ENCODE measurements at regions not wholly inside any gene's neighbourhood (a gene's known extent, or its start where the extent isn't known, plus 50 kb on each side); places are given as distances from the start of the nearest gene placed in this dataset.

DNA sequence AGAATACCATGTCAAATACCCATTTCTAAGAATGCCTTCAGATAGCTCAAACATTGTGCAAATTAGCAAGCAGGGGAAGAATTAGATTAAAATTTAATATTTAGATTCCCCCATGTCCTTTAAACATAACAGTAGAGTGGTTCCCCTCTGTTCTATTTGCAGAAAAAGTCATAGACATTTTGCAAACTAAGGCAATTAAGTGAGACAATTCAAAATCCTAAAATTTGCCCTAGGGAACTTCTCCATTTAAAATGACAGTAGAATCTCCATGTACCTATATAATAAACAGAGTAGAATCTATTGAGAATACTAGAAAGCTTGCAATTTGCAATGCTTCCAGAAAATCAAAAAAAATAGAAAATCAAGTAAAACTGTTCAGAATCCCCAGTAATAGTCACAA is 340.6 kb downstream of the TBL1XR1 start:
- H3K4me3 Mint-ChIP-seq = no peak overlapping the region
- no peaks in the 10 kb centered on the region for H3K4me1 ChIP-seq (ENCODE audit: control insufficient read depth in 2 of 2, insufficient read depth in 2 of 2, low read length in 2 of 2)
- POLR2A ChIA-PET = no interaction called here
- H3K36me3 Mint-ChIP-seq = no peaks in the 10 kb centered on the region
- no peaks in the 10 kb centered on the region for H3K9me3 ChIP-seq (ENCODE audit: control insufficient read depth in 2 of 3, low read length in 3 of 3)
- H3K27me3 Mint-ChIP-seq = peaks cover 4 to 20% (median 8%) of the 10 kb centered on the region in 5 donors
- ATAC-seq (no peak), DNase-seq (no peak)
- H3K27ac ChIP-seq (ENCODE audit: low read depth, low read length) = no peak overlapping the region
- intact Hi-C loops (cut with micrococcal nuclease) = no loop called here
- no peak overlapping the region for H3K4me3 ChIP-seq (ENCODE audit: low read length)
- CTCF ChIA-PET = no interaction called here
- no peaks in the 10 kb centered on the region for H3K36me3 ChIP-seq (ENCODE audit: control insufficient read depth in 2 of 3, insufficient read depth in 3 of 3, low read length in 3 of 3)
- H3K9me3 Mint-ChIP-seq = no peaks in the 10 kb centered on the region
- no peaks in the 10 kb centered on the region for H3K4me1 Mint-ChIP-seq
- H3K27ac Mint-ChIP-seq = no peak overlapping the region
- no peaks in the 10 kb centered on the region for H3K27me3 ChIP-seq (ENCODE audit: control insufficient read depth in 2 of 2, insufficient read depth in 2 of 2, low read length in 2 of 2)

DNA sequence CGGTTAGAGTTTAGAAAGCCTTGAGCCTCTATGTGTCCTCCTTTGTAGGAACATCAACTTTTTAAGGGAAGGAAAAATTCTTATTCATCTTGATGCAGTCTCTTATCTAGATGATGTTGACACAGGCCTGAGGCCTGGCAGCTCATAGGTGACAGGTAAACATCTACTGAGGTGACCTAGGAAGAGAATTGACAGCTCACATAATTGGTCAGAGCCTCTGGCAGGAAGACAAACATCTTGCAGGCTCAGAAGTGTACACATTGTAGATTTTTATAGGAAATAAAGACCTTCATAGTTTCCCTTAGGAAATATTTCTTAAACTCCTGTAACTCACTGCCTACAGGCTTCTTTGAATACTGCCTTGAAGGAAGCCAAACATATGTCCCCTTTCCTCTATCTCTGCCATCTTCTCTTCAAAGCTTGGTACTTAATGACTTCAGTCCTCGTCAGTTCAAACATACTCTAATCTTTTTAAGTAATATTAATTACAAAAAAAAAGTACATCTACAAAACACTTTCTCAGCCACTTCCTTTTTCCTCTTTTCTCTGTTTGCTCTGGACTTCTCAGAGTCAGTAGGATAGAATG is 341.3 kb downstream of the TBL1XR1 start:
- Histone ChIP-seq H3K4me1 (ENCODE audit: control insufficient read depth in 2 of 2, insufficient read depth in 2 of 2, low read length in 2 of 2) (no peaks in the 10 kb centered on the region), H3K36me3 (ENCODE audit: control insufficient read depth in 2 of 3, insufficient read depth in 3 of 3, low read length in 3 of 3) (no peaks in the 10 kb centered on the region), H3K4me3 (ENCODE audit: low read length) (no peak overlapping the region), H3K9me3 (ENCODE audit: control insufficient read depth in 2 of 3, low read length in 3 of 3) (no peaks in the 10 kb centered on the region), H3K27ac (ENCODE audit: low read depth, low read length) (no peak overlapping the region), H3K27me3 (ENCODE audit: control insufficient read depth in 2 of 2, insufficient read depth in 2 of 2, low read length in 2 of 2) (no peaks in the 10 kb centered on the region)
- H3K36me3 Mint-ChIP-seq = no peaks in the 10 kb centered on the region
- no peaks in the 10 kb centered on the region for H3K9me3 Mint-ChIP-seq
- intact Hi-C loops (cut with micrococcal nuclease) = no loop called here
- DNase-seq (no peak), ATAC-seq (no peak)
- no peaks in the 10 kb centered on the region for H3K4me1 Mint-ChIP-seq
- peaks cover 4 to 20% (median 8%) of the 10 kb centered on the region in 5 donors for H3K27me3 Mint-ChIP-seq
- no peak overlapping the region for H3K27ac Mint-ChIP-seq
- no peak overlapping the region for H3K4me3 Mint-ChIP-seq
- ChIA-PET CTCF (no interaction called here), POLR2A (no interaction called here)

DNA sequence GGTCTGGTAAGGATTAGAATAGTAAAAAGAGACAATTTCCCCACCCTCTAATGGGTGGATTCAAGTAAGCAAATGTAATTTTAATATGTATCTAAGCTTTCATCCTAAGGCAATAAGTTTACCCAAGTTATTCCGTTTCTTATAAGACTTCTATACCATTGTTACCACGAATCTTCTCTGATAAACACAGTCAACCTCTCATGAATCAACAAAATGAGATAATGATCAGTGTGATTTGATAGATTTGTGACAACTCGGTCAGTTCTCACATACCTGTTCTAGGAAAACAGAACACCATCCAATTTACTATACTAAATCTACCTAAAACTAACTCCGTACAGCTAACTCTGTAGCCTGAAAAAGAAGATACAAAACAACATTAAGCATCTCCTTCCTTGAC is 342.1 kb downstream of the TBL1XR1 start:
- Mint-ChIP-seq H3K4me1 (no peaks in the 10 kb centered on the region), H3K27me3 (peaks cover 0 to 13% (median 4%) of the 10 kb centered on the region in 5 donors), H3K36me3 (no peaks in the 10 kb centered on the region), H3K9me3 (no peaks in the 10 kb centered on the region), H3K27ac (no peak overlapping the region), H3K4me3 (no peak overlapping the region)
- intact Hi-C loops (cut with micrococcal nuclease) = no loop called here
- DNase-seq (no peak), ATAC-seq (no peak)
- Histone ChIP-seq H3K27ac (ENCODE audit: low read depth, low read length) (no peak overlapping the region), H3K27me3 (ENCODE audit: control insufficient read depth in 2 of 2, insufficient read depth in 2 of 2, low read length in 2 of 2) (no peaks in the 10 kb centered on the region), H3K36me3 (ENCODE audit: control insufficient read depth in 2 of 3, insufficient read depth in 3 of 3, low read length in 3 of 3) (no peaks in the 10 kb centered on the region), H3K4me1 (ENCODE audit: control insufficient read depth in 2 of 2, insufficient read depth in 2 of 2, low read length in 2 of 2) (no peaks in the 10 kb centered on the region), H3K4me3 (ENCODE audit: low read length) (no peak overlapping the region), H3K9me3 (ENCODE audit: control insufficient read depth in 2 of 3, low read length in 3 of 3) (no peaks in the 10 kb centered on the region)
- ChIA-PET CTCF (no interaction called here), POLR2A (no interaction called here)

DNA sequence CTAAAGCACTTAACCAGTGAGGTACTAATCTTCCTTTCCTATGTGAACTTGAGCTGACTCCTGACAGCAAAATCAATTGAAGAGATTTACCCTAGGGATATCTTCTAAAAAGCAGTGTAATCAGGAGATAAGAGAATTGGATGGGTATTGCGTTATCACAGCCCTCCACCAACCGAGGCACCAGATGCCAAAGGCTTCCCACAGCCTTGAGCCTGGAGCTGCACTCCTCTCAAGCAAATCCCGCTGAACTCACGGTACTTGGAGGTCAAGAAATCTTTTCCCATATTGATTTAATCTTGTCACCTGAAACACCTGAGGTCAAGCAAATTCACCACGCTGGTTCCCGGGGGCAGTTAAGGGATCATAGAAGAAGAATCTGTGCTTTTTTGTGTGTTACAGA is 346.8 kb downstream of the TBL1XR1 start:
- H3K9me3 Mint-ChIP-seq = no peaks in the 10 kb centered on the region
- no peaks in the 10 kb centered on the region for H3K9me3 ChIP-seq (ENCODE audit: control insufficient read depth in 2 of 3, low read length in 3 of 3)
- no peaks in the 10 kb centered on the region for H3K36me3 Mint-ChIP-seq
- H3K4me3 ChIP-seq (ENCODE audit: low read length) = no peak overlapping the region
- DNase-seq (no peak), ATAC-seq (no peak)
- H3K4me1 ChIP-seq (ENCODE audit: control insufficient read depth in 2 of 2, insufficient read depth in 2 of 2, low read length in 2 of 2) = no peaks in the 10 kb centered on the region
- no peaks in the 10 kb centered on the region for H3K4me1 Mint-ChIP-seq
- H3K4me3 Mint-ChIP-seq = no peak overlapping the region
- peaks cover 0 to 9% (median 4%) of the 10 kb centered on the region in 5 donors for H3K27me3 Mint-ChIP-seq
- POLR2A ChIA-PET = no interaction called here
- no peak overlapping the region for H3K27ac Mint-ChIP-seq
- no peaks in the 10 kb centered on the region for H3K27me3 ChIP-seq (ENCODE audit: control insufficient read depth in 2 of 2, insufficient read depth in 2 of 2, low read length in 2 of 2)
- intact Hi-C loops (cut with micrococcal nuclease) = no loop called here
- CTCF ChIA-PET = interaction anchor here (0.6 kb wide), 1 partner anchor 1277 kb away, joined by 5 read pairs; no protein-coding TSS in a partner anchor
- no peak overlapping the region for H3K27ac ChIP-seq (ENCODE audit: low read depth, low read length)
- H3K36me3 ChIP-seq (ENCODE audit: control insufficient read depth in 2 of 3, insufficient read depth in 3 of 3, low read length in 3 of 3) = no peaks in the 10 kb centered on the region

DNA sequence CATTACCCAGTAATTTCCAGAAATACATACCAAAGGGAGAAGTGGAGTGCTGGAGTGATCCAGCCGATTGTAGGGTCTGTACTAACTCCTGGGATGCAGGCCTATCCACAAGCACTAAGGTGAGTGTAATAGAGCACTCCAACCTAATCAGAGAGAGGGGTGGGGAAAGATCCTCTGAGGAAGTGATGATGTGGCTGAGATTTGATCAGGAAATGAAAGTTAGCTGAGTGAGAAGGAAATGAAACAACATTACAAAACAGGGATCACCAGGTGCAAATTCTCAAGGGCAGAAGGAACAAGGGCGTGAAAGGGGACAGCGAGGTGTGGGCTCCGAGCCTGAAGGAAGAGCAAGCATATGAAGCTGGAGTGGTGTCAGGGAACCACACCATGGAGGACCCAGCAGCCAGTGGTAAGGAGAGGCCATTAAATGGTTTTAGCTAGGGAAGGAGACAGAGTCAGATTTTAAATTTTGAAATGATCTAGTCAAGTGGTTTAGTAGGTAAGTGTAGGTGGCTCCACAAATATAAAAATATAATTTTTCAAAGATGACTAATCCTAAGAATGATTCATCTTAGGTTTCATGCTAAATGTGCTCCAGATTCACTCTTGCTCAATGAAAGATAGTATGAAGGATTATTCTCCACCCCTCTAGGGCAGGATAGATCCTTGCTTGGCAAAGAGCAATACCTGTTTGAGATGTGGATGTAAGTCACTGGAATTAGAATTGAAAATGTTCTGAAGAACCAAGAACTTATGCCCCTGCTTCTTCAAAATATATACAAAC is 348.7 kb downstream of the TBL1XR1 start:
- ChIA-PET CTCF (no interaction called here), POLR2A (no interaction called here)
- H3K4me1 Mint-ChIP-seq = no peaks in the 10 kb centered on the region
- no peak for ATAC-seq
- H3K36me3 Mint-ChIP-seq = no peaks in the 10 kb centered on the region
- H3K27ac Mint-ChIP-seq = no peak overlapping the region
- Histone ChIP-seq H3K4me1 (ENCODE audit: control insufficient read depth in 2 of 2, insufficient read depth in 2 of 2, low read length in 2 of 2) (no peaks in the 10 kb centered on the region), H3K4me3 (ENCODE audit: low read length) (no peak overlapping the region), H3K36me3 (ENCODE audit: control insufficient read depth in 2 of 3, insufficient read depth in 3 of 3, low read length in 3 of 3) (no peaks in the 10 kb centered on the region), H3K27me3 (ENCODE audit: control insufficient read depth in 2 of 2, insufficient read depth in 2 of 2, low read length in 2 of 2) (no peaks in the 10 kb centered on the region), H3K27ac (ENCODE audit: low read depth, low read length) (no peak overlapping the region), H3K9me3 (ENCODE audit: control insufficient read depth in 2 of 3, low read length in 3 of 3) (no peaks in the 10 kb centered on the region)
- H3K4me3 Mint-ChIP-seq = no peak overlapping the region
- no peak for DNase-seq
- intact Hi-C loops (cut with micrococcal nuclease) = no loop called here
- H3K27me3 Mint-ChIP-seq = peaks cover 0 to 4% (median 0%) of the 10 kb centered on the region in 5 donors
- H3K9me3 Mint-ChIP-seq = no peaks in the 10 kb centered on the region

DNA sequence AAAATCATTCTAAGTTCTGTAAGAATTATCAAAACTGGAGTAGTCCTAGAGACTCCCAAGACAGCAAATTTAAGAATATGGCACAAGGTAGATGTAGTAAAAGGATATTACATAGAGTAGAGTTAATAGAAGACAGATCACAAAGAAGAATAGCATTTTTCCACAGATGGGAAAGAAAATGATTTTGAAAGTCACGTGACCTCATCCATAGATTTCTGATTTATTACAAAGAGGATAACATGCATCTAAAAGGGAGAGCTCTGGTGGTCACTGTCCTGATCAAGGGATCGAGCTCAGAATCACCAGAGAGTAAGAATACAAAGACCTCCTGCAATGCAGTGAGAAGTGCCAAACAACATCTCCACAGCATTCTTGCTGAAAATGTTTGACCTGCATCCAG is 354.4 kb downstream of the TBL1XR1 start:
- ATAC-seq (no peak), DNase-seq (no peak)
- Histone ChIP-seq H3K36me3 (ENCODE audit: control insufficient read depth in 2 of 3, insufficient read depth in 3 of 3, low read length in 3 of 3) (no peaks in the 10 kb centered on the region), H3K4me3 (ENCODE audit: low read length) (no peak overlapping the region), H3K9me3 (ENCODE audit: control insufficient read depth in 2 of 3, low read length in 3 of 3) (no peaks in the 10 kb centered on the region), H3K4me1 (ENCODE audit: control insufficient read depth in 2 of 2, insufficient read depth in 2 of 2, low read length in 2 of 2) (no peaks in the 10 kb centered on the region), H3K27ac (ENCODE audit: low read depth, low read length) (no peak overlapping the region), H3K27me3 (ENCODE audit: control insufficient read depth in 2 of 2, insufficient read depth in 2 of 2, low read length in 2 of 2) (no peaks in the 10 kb centered on the region)
- Mint-ChIP-seq H3K27me3 (peaks cover 0 to 19% (median 0%) of the 10 kb centered on the region in 5 donors), H3K4me3 (no peak overlapping the region), H3K27ac (no peak overlapping the region), H3K4me1 (no peaks in the 10 kb centered on the region), H3K36me3 (no peaks in the 10 kb centered on the region), H3K9me3 (peaks cover 0 to 5% (median 0%) of the 10 kb centered on the region in 11 donors)
- CTCF ChIA-PET = no interaction called here
- intact Hi-C loops (cut with micrococcal nuclease) = no loop called here
- POLR2A ChIA-PET = no interaction called here

DNA sequence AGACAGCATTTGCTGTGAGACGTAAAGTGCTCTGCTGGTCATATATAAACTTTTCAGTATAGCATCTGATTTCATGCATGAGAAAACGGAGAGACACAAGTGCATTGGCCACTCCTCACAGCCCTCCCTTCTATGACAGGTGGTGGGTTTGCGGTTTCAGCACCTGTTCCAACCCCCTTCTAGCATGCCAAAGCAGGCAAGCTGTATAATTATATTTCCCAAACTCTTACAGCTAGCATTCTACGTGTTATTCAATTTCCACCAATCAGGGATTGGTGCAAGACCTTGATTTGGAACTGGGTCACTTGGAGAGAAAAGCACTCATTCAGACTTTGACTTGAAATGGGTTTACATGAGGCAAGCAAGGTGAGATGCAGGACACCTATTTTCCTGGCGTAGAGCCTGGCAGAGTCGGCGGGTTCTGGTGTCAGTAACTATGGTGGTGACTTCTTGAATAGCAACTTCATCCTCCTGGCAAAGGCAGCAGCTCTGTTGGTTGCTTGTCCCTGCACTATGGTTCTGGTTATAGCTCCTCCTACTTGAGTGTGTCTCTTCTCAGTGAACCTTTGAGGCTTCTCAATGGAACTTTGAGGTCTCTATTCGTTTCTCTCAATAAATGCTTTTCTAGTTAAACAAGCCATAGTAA is 356.5 kb downstream of the TBL1XR1 start:
- no peak overlapping the region for H3K4me3 ChIP-seq (ENCODE audit: low read length)
- Mint-ChIP-seq H3K4me3 (no peak overlapping the region), H3K36me3 (no peaks in the 10 kb centered on the region), H3K27me3 (peaks cover 0 to 19% (median 0%) of the 10 kb centered on the region in 5 donors), H3K27ac (no peak overlapping the region), H3K9me3 (peaks cover 0 to 5% (median 0%) of the 10 kb centered on the region in 11 donors), H3K4me1 (no peaks in the 10 kb centered on the region)
- H3K27ac ChIP-seq (ENCODE audit: low read depth, low read length) = no peak overlapping the region
- ChIA-PET CTCF (no interaction called here), POLR2A (no interaction called here)
- no peaks in the 10 kb centered on the region for H3K27me3 ChIP-seq (ENCODE audit: control insufficient read depth in 2 of 2, insufficient read depth in 2 of 2, low read length in 2 of 2)
- intact Hi-C loops (cut with micrococcal nuclease) = no loop called here
- H3K36me3 ChIP-seq (ENCODE audit: control insufficient read depth in 2 of 3, insufficient read depth in 3 of 3, low read length in 3 of 3) = no peaks in the 10 kb centered on the region
- no peaks in the 10 kb centered on the region for H3K9me3 ChIP-seq (ENCODE audit: control insufficient read depth in 2 of 3, low read length in 3 of 3)
- H3K4me1 ChIP-seq (ENCODE audit: control insufficient read depth in 2 of 2, insufficient read depth in 2 of 2, low read length in 2 of 2) = no peaks in the 10 kb centered on the region
- ATAC-seq = no peak
- no peak for DNase-seq
